NCI-H446 treated with DMSO at 0.1 percent for 48 hours (cell line): ENCODE measurements at regions not wholly inside any gene's neighbourhood (a gene's known extent, or its start where the extent isn't known, plus 50 kb on each side); places are given as distances from the start of the nearest gene placed in this dataset.
A peak's percentile ranks its signal among the peaks of the same experiment; 100 is the strongest.

Source experiments
- DNase-seq: peaks from one replicate; lab custom pipeline; 2025; lab: John Stamatoyannopoulos, UW

DNA sequence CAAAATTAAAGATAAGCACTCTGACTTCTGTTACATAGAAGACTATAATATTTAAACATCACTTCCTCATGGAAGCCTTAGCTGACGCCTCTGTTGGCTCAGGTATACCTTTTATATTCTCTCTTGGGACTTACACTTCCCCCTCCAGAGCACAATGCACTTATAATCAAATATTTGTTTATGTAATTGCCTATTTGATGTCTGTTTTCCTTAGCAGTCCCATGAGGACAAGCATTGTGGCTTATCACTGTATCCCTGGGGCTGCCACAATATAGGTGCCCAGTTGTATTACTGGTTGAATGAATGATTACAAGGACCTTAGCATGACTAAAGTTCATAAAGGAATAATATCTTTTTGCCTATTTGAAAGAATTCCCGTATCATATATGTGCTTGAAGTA, 186.7 kb upstream of the VGLL2 start:
- no peak for DNase-seq

DNA sequence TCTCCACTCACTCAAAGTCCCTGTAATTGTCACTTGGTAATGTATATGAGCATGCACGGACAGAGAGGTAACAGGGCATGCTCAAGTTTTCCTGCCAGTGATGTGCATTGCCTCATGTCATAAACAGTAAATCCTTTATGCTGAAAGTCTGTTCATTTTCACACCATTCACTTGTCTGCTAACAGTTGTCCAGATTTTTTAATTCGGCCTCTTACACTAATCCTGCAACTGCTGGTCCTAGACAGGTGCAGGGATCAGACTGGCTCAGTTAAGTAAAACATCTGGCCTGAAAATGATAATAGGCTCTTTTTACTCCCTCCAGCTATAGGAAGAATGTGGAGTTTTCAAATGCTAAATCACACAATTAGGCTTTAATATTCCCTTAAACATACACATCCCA, 185.4 kb upstream of the VGLL2 start:
- no peak for DNase-seq

DNA sequence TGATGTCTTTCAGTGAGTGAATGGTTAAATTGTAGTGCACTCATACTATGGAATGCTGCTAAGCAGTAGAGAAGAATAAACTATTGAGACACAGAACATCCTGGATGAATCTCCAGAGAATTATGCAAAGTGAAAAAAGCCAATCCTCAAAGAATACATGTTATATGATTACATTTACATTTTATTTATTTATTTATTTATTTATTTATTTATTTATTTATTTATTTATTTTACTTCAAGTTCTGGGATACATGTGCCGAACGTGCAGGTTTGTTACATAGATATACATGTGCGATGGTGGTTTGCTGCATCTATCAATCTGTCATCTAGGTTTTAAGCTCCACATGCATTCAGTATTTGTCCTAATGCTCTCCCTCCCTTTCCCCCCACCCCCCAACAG, 175.8 kb upstream of the VGLL2 start:
- DNase-seq, result no peak

DNA sequence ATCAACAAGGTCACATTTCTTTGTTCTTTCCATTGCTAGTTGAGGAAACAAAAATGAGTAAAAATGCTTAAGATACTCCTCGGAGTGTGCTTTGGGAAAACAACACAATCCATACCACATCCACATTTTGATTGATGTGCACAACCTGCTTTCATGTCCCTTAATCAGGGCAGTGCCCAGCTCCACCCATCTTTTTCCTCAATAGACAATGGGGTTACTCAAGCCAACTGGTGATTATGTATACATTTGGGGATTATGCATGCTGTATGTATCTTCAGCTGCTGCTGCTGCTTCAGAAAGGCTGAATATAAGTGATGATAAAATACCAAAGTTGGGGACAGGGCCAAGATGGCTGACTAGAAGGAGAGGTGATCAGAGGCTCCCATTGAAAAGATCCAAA, 155.2 kb upstream of the VGLL2 start:
- DNase-seq, result no peak

DNA sequence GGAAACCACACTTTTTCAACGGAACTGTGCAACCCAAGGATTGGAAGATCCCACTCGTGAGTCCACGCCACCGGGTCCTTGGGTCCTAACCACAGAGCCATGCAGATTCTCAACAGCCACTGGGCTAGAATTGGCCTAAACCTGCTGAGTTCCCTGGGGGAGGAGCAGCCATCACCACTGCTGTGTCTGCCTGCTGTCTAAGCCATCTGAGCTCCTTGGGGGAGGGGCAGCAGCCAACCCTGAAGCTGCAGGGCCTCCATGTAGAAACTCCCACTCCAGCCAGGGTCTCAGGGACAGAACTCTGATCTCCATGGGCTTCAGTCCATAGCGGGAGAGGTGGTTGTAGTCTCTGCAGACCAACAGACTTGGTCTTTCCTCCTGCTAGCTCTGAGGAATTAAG, 154.6 kb upstream of the VGLL2 start:
- no peak for DNase-seq

DNA sequence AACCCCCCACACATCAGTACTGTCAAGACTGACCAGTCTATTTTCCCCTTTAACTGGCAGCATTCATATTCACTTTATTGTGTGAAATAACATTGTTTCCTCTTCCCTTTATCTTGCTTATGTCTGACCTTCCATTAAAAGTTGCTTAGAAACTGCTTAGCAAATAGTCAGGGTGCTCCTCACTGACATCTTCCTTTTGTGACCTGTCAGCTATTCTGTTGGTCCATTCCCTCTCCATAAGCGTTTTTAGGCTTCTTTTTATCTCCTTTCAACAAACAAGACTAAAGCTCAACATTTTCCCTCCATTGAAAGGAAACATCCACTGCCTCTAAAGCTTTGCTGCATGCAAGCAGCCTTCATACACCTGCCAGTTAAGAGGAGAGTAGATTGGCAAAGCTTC, 147.7 kb upstream of the VGLL2 start:
- DNase-seq, result no peak

DNA sequence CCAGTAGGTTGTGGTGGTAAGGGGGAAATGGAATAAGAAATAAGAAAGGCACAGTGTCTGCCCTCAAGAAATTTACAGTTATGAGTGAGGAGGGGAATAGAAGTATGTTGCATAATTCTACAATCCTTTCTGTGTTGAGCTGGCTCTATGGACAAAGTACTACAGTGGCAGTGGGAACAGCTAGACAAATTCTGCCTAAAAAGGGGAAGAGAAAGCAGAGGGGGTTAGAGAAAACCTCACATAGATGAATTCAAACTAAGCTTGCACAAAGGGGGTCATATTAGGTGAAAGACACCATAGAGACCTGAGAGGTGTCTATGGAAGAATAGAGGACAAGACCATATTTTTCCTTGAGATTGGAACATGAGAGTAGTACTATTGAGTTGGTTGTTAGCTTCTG, 146.9 kb upstream of the VGLL2 start:
- DNase-seq, result no peak

DNA sequence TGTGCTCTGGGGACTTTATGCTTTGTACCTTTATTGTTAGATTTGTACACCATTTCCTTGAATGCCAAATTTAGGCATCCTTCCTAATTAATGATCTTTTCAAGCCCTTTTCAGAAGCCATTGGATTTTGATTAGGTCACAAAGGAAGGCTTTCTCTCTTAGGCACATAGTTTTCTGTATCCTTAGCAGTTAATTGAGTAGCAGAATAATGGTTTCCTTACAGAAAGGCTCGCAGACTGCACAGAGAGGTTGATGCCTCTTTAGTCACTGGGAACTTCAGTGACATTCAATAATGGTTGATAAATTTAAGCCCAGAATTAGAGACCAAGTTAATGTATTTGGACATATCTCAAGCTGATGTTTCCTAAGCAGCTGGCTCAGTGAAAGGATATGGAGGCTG, 139.1 kb upstream of the VGLL2 start:
- no peak for DNase-seq

DNA sequence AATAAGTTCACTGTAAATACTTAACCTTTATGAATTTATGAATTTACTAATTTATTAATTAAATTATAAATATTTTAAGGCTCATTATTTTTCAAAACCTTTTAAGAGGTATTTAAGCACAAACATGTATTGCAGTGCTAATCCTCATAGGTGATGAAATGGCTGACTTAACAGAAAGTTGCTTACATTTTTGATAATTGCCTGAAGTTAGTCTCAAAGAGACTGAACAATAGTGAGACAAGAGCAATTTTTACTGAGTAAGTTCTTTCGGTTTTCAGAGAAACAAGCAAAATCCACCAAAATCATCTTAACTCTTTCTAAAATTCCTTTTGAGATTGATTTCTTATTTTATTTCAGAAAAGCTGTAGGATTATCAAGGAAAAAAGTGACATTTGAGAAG, 137.3 kb upstream of the VGLL2 start:
- no peak for DNase-seq

DNA sequence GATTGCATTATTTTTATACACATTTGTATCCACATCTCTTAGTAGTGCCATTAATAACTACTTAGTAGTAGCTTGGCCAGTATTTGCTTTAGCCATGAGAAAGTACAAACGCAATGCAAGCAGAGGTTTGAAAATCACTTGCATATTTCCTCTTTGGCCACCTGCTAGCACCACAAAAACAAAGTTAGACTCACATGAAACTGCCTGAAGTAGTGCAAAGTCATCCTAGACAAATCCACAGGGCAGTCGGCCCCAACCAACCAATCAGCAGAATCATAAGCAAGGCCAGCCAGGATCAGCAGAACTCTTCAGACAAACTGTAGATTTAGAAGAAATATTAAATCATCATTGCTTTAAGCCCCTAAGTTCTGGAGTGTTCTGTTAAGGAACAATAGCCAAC, 135.2 kb upstream of the VGLL2 start:
- DNase-seq, result no peak

DNA sequence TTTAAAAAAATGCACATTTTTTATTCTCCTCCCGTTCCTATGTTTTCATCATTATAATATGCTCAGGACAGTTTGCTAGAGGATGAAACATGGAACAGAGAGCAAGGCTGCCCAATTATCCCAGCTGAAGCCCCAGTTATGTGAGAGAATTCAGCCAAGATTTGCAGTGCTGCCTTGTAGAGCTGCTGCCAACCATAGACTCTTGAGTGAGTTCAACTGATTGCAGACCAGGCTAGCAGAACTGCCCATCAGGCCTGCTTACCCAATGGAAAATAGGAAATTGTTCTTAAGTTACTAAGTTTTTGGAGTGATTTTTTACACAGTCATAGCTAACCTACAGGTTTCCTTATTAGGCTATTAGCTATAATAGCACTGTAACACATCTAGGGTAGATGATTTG, 128.7 kb upstream of the VGLL2 start:
- DNase-seq, result no peak

DNA sequence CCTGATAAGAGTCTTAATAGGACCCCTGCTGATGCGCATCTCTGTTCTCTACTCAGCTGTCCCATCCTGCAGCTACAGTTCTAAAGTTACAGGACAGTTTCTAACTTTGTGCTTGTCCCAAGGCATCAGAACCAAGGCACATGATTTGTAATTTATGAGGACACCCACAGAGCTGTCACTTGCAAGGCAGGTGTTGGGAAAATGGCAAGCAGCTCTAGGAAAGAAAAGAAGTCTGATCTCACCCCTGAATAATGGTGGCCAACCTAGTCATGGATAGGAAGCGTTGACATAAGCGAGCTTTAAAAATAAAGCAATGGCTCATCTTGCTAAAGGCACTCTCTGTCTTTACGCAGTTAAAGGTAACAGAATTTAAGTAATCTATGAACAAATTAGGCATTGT, 127.6 kb upstream of the VGLL2 start:
- no peak for DNase-seq

DNA sequence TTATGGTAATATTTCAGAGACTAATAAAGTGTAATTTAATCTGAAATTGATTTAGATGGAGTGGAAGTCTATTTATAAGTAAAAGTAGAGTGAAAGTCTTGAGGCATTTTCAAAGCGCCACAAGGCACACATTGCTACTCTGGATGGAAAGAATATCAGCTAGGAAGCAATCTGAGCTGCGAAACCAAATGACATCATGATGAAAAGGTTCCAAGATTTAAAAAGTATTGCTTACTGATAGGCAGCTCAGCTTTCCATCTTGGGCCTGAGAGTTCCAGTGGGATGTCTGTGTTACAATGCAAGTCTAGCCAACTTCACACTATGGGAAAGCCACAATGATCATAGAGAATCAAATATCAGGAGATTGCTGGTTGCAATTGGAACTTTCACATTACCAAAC, 126.9 kb upstream of the VGLL2 start:
- no peak for DNase-seq

DNA sequence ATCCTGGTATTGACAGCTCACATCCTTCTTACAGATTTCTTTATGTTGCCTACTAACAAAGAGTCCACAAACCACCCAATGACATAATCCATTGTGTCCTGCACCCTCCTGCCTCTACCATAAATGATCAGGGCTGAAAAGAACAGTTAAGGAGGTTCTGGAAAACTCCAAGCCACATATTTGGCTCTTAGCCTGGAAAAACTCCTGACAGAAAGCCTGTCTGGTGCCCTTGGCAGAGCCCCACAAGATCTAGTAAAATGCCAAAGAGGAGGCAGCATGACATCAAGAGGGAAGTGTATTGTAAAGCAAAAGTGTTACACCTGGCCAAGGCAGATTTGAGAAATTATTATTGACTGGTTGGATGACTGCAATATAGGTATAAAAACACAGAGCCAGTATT, 126.4 kb upstream of the VGLL2 start:
- peak; percentile 6 for DNase-seq

DNA sequence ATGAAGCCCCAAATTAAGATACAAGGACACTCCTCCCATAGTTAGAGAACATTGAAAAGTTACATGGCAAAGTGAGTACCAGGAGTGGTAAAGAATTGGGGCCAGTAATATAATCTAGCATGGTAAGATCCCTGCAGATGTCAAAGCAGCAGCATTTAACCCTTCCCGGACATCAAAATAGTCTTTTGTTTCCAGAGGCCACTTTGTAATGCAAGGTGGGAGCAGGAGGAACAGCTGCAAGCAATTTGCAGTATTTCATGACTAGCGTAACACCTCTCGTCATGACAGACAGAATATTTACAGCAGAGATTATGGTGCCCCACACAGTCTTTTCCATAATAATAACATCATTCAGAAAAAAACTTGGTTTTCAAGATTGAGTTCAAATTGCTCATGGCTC, 123.2 kb upstream of the VGLL2 start:
- no peak for DNase-seq

DNA sequence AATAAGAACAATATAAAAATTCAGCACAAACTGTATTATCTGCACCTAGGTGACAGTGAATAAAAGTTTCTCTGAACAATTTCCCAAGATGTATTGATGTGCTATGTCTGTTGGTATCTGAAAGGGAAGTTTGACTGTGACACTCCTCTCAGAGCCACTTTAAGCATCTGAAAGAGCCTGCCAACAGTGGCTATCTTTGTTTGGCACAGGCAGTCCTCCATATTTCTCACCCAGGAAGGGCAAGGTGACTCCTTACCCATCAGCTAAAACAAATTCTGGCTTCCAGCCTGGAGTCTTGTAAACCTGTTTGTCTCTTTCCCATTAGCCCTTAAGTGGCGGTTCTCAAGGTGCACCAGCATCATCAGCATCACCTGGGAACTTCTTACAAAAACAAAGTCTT, 122.4 kb upstream of the VGLL2 start:
- DNase-seq, result no peak

DNA sequence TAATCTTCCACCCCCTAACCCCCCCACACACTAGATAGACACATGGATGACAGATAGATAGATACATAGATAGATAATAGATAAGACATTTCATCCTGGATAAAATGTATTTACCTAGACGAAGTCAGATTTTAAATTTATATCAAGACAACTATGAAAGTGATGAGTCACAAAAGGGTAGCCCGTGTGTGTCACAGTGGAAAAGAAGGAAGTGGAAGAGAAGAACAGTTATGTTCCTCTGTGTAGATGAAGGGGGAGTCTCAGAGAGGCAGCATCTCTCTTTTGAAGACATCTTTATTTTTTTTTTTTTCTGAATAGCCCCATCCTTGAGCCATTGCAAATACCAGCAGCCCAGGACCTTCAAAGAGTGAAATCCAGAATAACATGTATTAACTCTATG, 121.7 kb upstream of the VGLL2 start:
- no peak for DNase-seq

DNA sequence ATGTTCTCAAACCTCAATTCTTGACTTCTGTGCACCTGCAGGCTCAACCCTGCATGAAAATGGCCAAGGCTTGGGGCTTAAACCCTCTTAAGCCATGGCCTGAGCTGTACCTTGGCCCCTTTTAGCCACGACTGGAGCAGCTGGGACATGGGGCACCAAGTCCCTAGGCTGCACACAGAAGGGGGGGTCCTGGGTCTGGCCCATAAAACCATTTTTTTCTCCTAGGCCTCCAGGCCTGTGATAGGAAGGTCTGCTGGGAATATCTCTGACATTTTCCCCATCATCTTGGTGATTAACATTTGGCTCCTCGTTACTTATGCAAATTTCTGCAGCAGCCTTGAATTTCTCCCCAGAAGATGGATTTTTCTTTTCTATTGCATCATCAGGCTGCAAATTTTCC, 119.4 kb upstream of the VGLL2 start:
- DNase-seq, result no peak

DNA sequence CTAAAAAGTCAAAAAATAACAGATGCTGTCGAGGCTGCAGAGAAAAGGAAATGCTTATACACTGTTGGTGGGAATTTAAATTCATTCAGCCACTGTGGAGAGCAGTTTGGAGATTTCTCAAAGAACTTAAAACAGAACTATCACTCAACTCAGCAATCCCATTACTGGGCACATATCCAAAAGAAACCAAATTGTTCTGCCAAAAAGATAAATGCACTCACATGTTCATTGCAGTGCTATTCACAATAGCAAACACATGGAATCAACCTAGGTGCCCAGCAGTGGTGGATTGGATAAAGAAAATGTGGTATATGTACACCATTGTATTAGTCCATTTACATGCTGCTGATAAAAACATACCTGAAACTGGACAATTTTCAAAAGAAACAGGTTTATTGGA, 116.0 kb upstream of the VGLL2 start:
- DNase-seq, result no peak

DNA sequence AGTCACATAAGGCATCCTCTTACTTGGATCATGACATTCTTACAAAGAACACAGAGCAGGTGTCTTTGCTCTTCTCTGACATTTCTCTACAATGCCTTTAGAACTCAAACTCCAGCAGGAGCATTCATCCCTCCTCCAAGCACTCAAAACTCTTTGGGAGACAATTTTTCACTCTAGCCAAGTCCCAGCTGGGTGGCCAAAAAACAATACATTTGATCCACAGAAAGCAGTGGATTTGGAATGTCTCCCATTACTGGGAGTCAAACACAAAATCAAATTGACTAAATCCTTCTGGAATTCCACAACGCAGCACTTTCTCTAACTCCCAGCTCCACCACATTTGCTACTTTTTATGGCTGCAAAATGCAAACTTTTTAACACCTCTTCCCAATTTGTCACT, 108.6 kb upstream of the VGLL2 start:
- DNase-seq, result no peak

DNA sequence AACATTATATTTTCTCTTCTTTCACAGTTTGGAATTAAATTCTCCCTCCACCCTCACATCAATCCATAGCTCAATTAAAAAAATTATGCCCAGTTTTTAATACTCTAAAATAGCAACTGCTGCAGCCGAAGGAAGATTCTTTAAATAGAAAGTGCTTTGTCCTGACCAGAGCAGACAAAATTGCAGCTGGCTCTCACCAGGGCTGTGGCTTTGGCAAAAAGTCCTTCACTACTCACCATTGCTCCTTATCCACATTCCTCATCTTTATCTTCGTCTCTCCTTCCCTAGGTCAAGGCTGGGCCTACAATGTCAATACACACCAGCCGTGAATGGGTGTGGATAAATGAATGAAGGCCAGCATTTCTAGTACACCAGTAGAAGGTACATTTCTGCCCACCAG, 107.9 kb upstream of the VGLL2 start:
- DNase-seq, result no peak

DNA sequence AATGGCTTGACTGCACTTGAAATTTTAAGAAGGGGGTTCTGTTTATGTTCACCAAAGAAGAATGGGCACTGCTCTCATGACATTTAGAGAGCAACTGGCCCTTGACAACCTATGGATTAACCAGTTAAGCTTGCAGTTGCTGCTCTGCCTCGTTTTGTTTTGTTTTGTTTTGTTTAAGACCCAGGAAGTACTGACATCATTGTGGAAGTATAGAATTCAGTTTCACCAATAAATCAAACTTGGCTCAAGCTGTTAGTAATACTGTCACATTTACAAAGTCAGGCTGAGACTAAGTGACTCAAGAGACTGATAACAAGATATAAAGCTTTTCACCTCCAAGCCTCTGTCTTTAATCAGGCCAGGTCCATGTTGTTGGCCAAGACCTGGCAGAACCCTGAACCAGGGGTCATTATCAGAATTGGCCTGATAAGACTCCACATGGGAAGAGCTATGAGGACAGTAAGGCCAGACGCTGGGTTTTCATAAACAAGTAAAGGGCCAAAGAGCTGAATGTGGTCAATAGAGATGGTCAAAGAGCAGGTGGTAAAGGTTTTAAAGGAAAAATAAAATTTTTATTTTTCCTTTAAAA, 99.4 kb upstream of the VGLL2 start:
- DNase-seq, result no peak

DNA sequence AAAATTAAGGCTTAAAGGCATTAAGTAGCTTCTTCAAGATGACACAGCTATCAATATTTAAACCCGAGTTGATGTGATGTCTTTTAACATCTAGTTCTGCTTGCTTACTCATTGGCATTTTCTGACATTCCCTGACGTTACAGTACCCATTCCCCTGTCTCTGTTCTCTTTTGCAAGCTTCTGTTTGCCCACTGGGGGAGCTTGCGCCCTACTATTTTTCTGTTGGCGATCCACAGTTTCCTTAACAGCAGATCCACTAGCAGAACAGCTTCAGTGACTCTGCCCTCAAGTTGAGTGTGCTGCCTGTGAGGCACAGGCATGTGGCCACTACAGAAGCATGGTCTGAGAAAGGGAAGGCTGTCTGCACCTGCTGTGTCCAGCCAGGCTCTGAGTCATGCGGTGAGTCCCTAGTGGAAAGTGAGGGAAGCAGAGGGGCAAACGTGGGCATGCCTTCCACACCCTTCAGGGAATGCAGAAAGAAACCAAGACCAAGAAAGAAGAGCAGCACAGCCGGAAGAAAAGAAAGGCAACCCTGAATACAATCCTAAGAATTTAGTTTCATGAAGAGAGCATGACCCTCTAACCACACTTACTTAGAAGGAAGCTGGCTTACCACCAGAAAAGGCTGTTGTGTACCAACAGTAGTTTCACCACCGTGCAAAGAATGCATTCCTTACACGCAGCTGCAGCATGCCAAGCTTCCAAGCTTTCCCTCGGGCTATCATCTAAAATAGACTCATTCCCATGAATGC, 97.7 kb upstream of the VGLL2 start:
- DNase-seq, result no peak

DNA sequence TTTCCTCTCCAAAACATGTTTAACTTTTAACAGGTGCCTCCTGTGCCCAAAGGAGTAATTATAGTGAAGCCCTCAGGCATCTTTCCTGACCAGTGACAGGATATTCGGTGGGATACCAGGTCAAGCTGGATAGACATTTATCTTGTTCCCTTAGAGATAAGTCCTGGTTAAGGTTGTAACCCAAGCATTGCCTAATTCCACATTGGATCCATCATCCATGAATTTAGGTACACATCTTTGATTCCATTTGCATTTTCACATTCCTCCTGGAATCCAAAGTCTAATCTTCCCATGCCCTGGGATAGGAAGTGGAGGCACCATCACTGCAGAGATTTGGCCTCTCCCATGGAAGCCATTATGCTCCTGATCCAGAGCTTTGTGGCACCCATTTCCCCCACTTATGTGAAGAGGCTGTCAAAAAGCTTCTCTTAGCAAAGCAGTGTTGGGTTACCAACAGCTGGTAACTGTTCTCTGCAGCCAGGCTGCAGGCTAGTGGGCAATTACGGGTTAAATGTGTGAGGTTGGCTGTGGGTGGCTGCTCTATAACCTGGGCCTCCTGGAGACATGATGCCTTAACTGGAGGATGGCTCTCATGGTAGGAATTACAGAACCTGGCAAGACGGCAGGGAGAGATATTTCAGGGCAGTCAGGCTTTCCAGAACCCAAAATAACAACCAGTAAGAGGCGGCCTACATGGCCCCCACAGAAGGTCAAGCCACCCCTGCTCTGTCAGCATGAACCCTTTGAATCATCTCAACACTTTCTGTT, 96.9 kb upstream of the VGLL2 start:
- DNase-seq, result no peak
